Skeletal muscle tissue (tissue), 3 donors: ENCODE measurements at regions not wholly inside any gene's neighbourhood (a gene's known extent, or its start where the extent isn't known, plus 50 kb on each side); places are given as distances from the start of the nearest gene placed in this dataset.
"Not testable (repeated sequence)": the region's sequence is repeated elsewhere in the genome, so short reads cannot be mapped to it uniquely, and the experiment has no call there.

ENCODE experiments used
- H3K27ac ChIP-seq: one replicate; pipeline ENCODE4 v1.7.0; 2013; ENCODE audit warnings: mild to moderate bottlenecking, low read depth, low read length, inconsistent platforms
- H3K27me3 ChIP-seq, 3 donors: one replicate each; pipeline ENCODE4 v1.7.0; 2013; ENCODE audit warnings: low read length in 3 of 3; ENCODE audit not compliant: control insufficient read depth in 3 of 3, insufficient read depth in 3 of 3
- H3K36me3 ChIP-seq, 3 donors: one replicate each; pipeline ENCODE4 v1.7.0; 2013; ENCODE audit warnings: low read length in 3 of 3; ENCODE audit not compliant: control insufficient read depth in 3 of 3, insufficient read depth in 3 of 3
- H3K4me1 ChIP-seq, 3 donors: one replicate each; pipeline ENCODE4 v1.7.0; 2013; ENCODE audit warnings: low read length in 3 of 3, mild to moderate bottlenecking in 3 of 3; ENCODE audit not compliant: control insufficient read depth in 3 of 3, insufficient read depth in 3 of 3
- H3K4me3 ChIP-seq, 3 donors: one replicate each; pipeline ENCODE4 v1.7.0; 2013; ENCODE audit warnings: low read length in 3 of 3
- H3K9ac ChIP-seq, 3 donors: one replicate each; pipeline ENCODE4 v1.7.0; 2013; ENCODE audit warnings: low read length in 3 of 3, mild to moderate bottlenecking in 3 of 3, moderate library complexity in 2 of 3, low read depth in 1 of 3
- H3K9me3 ChIP-seq, 3 donors: one replicate each; pipeline ENCODE4 v1.7.0; 2013; ENCODE audit warnings: low read length in 3 of 3; ENCODE audit not compliant: control insufficient read depth in 3 of 3
- donor health status: Osteomylitis.

- Histone ChIP-seq H3K4me1 (no peaks in the 10 kb centered on the region), H3K9me3 (peaks cover 6 to 17% (median 12%) of the 10 kb centered on the region in 3 donors), H3K4me3 (no peak overlapping the region), H3K27me3 (no peaks in the 10 kb centered on the region), H3K27ac (no peak overlapping the region), H3K36me3 (no peaks in the 10 kb centered on the region), H3K9ac (no peak overlapping the region)
These were observed 105.3 kb upstream of the C2CD4B start for GRCh38 chr15:62270216-62270921.

DNA sequence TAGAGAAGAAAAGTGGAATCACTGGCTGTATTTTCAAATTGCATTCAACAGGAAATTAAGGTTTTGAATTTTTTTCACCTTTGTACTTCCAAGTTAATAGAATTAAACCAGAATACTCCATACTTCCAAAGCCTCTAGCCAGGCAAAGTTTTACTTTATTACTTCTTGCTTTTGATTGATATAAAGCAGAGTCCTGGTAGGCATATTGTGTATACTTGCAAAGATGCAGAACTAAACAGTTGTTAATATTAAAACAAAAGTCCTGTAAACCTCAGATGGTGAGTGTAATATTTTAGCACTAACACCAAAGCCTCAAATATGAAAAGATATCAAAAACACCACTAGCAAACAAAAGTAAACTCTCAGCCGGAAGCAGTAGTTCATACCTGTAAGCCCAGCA lies 107.2 kb upstream of the C2CD4B start:
- H3K4me3 ChIP-seq = no peak overlapping the region
- peaks cover 6 to 17% (median 12%) of the 10 kb centered on the region in 3 donors for H3K9me3 ChIP-seq
- H3K4me1 ChIP-seq = no peaks in the 10 kb centered on the region
- H3K27me3 ChIP-seq = no peaks in the 10 kb centered on the region
- no peaks in the 10 kb centered on the region for H3K36me3 ChIP-seq
- H3K27ac ChIP-seq = no peak overlapping the region
- no peak overlapping the region for H3K9ac ChIP-seq

DNA sequence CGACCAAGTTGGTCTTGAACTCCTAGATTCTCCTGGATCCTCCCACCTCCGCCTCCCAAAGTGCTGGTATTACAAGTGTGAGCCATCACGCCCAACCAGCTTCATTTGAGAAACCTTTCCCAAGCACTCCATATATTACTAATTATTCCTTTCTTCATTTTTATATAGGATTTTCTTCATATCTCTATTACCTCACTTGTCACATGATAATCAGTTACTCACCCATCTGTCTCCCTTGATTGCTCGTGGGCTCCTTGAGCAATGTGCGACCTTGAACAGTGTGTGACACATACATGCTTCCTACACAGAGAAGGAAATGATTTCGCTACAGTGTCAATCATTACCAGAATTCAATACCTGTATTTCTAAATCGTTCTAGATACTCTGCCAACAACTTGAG lies 110.7 kb upstream of the C2CD4B start:
- Histone ChIP-seq H3K9me3 (no peaks in the 10 kb centered on the region), H3K36me3 (no peaks in the 10 kb centered on the region), H3K4me1 (no peaks in the 10 kb centered on the region), H3K4me3 (no peak overlapping the region), H3K9ac (no peak overlapping the region), H3K27ac (no peak overlapping the region), H3K27me3 (peaks cover 0 to 2% (median 0%) of the 10 kb centered on the region in 3 donors)

DNA sequence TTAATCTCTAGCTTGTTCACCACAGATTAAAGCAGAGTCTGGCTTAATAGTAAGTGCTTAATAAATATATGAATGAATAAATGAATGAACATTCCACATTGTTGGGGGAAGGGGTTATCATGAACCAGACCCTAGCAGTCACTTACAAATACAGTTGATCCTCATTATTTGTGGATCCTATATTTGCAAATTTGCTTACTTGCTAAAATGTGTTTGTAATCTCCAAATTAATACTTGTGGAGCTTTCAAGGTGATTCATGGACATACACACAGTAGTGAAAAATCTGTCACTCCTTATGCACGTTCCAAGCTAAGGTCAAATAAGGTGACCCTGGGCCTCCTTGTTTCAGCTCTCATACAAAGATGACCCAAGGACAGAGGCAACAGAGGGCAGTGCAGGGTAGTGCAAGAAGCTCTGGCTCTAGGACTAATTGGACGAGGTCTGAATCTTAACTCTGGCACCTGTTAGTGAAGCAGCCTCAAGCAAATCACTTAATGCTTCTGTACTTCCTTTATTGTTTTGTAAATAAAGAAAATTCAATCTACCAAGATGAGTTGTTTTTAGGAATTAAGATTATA lies 112.8 kb upstream of the C2CD4B start:
- H3K36me3 ChIP-seq = no peaks in the 10 kb centered on the region
- H3K27ac ChIP-seq = no peak overlapping the region
- no peak overlapping the region for H3K9ac ChIP-seq
- no peaks in the 10 kb centered on the region for H3K4me1 ChIP-seq
- H3K9me3 ChIP-seq = no peaks in the 10 kb centered on the region
- peaks cover 0 to 2% (median 0%) of the 10 kb centered on the region in 3 donors for H3K27me3 ChIP-seq
- H3K4me3 ChIP-seq = no peak overlapping the region

DNA sequence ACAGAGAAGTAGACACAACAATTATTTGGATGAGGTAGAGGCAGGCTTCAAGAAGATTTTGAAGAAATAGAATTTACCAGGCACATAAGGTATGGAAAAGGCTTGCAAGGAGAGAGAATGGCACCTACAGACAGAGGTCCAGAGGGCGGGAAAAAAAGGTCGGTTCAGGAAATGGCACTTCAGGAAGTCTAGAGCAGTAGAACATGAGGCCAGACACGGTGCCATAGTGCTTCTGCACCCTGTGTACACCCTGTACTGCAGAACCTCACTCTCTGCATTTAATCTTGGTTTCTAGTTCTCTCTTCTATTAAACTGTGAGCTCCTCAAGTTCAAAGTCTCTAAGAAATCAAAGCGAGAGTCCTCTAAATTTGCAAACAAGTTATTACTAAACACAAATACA lies 113.4 kb upstream of the C2CD4B start:
- Histone ChIP-seq H3K4me1 (no peaks in the 10 kb centered on the region), H3K36me3 (no peaks in the 10 kb centered on the region), H3K4me3 (no peak overlapping the region), H3K9ac (no peak overlapping the region), H3K27me3 (peaks cover 0 to 2% (median 0%) of the 10 kb centered on the region in 3 donors), H3K9me3 (no peaks in the 10 kb centered on the region), H3K27ac (no peak overlapping the region)

GRCh38 chr15:62279041-62279440 lies 114.0 kb upstream of the C2CD4B start:
- Histone ChIP-seq H3K36me3 (no peaks in the 10 kb centered on the region), H3K9ac (no peak overlapping the region), H3K9me3 (no peaks in the 10 kb centered on the region)

GRCh38 chr15:62280625-62281024 lies 115.5 kb upstream of the C2CD4B start:
- Histone ChIP-seq H3K27ac (no peak overlapping the region), H3K27me3 (peaks cover 0 to 2% (median 0%) of the 10 kb centered on the region in 3 donors), H3K9me3 (no peaks in the 10 kb centered on the region), H3K9ac (no peak overlapping the region), H3K4me1 (no peaks in the 10 kb centered on the region), H3K36me3 (no peaks in the 10 kb centered on the region), H3K4me3 (no peak overlapping the region)

More at GRCh38 chr15:62279041-62279440, 114.0 kb upstream of the C2CD4B start:
- Histone ChIP-seq H3K27me3 (peaks cover 0 to 2% (median 0%) of the 10 kb centered on the region in 3 donors), H3K4me3 (no peak overlapping the region), H3K4me1 (no peaks in the 10 kb centered on the region), H3K27ac (no peak overlapping the region)

DNA sequence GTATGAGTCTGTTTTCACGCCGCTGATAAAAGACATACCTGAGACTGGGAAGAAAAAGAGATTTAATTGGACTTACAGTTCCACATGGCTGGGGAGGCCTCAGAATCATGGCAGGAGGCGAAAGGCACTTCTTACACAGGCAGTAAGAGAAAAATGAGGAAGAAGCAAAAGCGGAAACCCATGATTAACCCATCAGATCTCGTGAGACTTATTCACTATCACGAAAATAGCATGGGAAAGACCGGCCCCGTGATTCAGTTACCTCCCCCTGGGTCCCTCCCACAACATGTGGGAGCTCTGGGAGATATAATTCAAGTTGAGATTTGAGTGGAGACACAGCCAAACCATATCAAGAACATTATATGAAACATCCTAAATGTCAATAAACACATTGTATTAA lies 116.7 kb upstream of the C2CD4B start:
- H3K27ac ChIP-seq, H3K36me3 ChIP-seq, H3K4me1 ChIP-seq, H3K9ac ChIP-seq, H3K9me3 ChIP-seq, H3K27me3 ChIP-seq, H3K4me3 ChIP-seq: not testable (repeated sequence)

- no peaks in the 10 kb centered on the region for H3K4me1 ChIP-seq
- H3K36me3 ChIP-seq = no peaks in the 10 kb centered on the region
- no peaks in the 10 kb centered on the region for H3K9me3 ChIP-seq
- H3K27ac ChIP-seq = no peak overlapping the region
- peaks cover 0 to 5% (median 3%) of the 10 kb centered on the region in 3 donors for H3K27me3 ChIP-seq
- H3K9ac ChIP-seq = no peak overlapping the region
- H3K4me3 ChIP-seq = no peak overlapping the region
These were observed 122.2 kb upstream of the C2CD4B start for GRCh38 chr15:62287066-62287857.
